ENCODE measurements at regions not wholly inside any gene's neighbourhood (a gene's known extent, or its start where the extent isn't known, plus 50 kb on each side); places are given as distances from the start of the nearest gene placed in this dataset.
"Not testable (repeated sequence)": the region's sequence is repeated elsewhere in the genome, so short reads cannot be mapped to it uniquely, and the experiment has no call there.

DNA sequence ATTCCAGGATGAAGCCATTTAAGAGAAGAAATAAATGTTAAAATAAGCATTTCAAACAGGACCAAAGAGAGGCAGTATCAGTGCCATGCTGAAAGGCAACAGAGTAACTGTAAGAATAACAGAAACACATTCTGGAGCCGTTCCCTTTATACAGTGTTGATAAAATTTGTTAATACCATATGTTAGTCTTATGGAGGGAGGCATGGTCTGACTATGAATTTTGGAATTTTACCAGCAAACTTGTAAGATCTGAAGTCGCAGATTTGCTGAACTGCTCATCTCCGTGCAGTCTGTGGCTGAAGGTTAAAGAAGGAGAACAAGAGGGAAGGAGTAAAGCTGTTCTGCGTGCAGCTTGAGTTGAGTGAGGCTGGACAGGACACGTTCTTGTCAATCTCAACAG is 508.4 kb downstream of the NFIB start:
- intact Hi-C loops (cut with micrococcal nuclease) = no loop called here
- Histone ChIP-seq H3K9me3 (ENCODE audit: control insufficient read depth in 1 of 2, low read length in 2 of 2) (no peaks in the 10 kb centered on the region), H3K4me1 (ENCODE audit: insufficient read depth, low read length) (no peaks in the 10 kb centered on the region), H3K27me3 (ENCODE audit: insufficient read depth, low read length) (no peaks in the 10 kb centered on the region), H3K4me3 (ENCODE audit: low read length in 2 of 2) (no peak overlapping the region), H3K27ac (ENCODE audit: low read depth, low read length) (no peak overlapping the region), H3K36me3 (ENCODE audit: insufficient read depth, low read length) (no peaks in the 10 kb centered on the region)
- peaks cover 2 to 10% (median 3%) of the 10 kb centered on the region in 8 donors for H3K9me3 Mint-ChIP-seq
- ChIA-PET POLR2A (ENCODE audit: partially characterized antibody) (no interaction called here), CTCF (ENCODE audit: partially characterized antibody) (no interaction called here)
- no peak for DNase-seq
- H3K27ac Mint-ChIP-seq = no peak overlapping the region
- no peaks in the 10 kb centered on the region for H3K4me1 Mint-ChIP-seq
- no peaks in the 10 kb centered on the region for H3K36me3 Mint-ChIP-seq
- H3K27me3 Mint-ChIP-seq = no peaks in the 10 kb centered on the region
- no peak overlapping the region for H3K4me3 Mint-ChIP-seq

DNA sequence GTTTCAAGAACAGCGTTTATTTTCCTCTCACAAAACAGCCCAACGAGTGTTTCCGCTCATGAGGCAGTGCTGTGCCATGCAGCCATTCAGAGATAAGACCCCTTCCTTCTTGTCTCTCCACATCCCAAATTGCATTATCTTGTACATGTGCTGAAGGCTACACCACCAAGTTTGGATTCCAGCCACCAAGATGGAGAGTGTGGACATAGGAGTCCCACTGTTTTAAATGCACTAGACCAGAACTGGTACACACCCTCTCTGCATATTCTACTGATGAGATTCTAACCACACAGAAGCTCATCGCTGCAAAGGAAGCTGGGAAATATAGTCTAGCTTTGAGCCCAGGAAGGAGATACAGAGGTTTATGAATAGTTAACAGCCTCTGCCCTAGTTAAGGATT is 509.4 kb downstream of the NFIB start:
- no peak for DNase-seq
- intact Hi-C loops (cut with micrococcal nuclease) = no loop called here
- Histone ChIP-seq H3K9me3 (ENCODE audit: control insufficient read depth in 1 of 2, low read length in 2 of 2) (no peaks in the 10 kb centered on the region), H3K27ac (ENCODE audit: low read depth, low read length) (no peak overlapping the region), H3K4me3 (ENCODE audit: low read length in 2 of 2) (no peak overlapping the region), H3K27me3 (ENCODE audit: insufficient read depth, low read length) (no peaks in the 10 kb centered on the region), H3K36me3 (ENCODE audit: insufficient read depth, low read length) (no peaks in the 10 kb centered on the region), H3K4me1 (ENCODE audit: insufficient read depth, low read length) (no peaks in the 10 kb centered on the region)
- H3K4me3 Mint-ChIP-seq = no peak overlapping the region
- ChIA-PET POLR2A (ENCODE audit: partially characterized antibody) (no interaction called here), CTCF (ENCODE audit: partially characterized antibody) (no interaction called here)
- H3K4me1 Mint-ChIP-seq = no peaks in the 10 kb centered on the region
- H3K36me3 Mint-ChIP-seq = no peaks in the 10 kb centered on the region
- no peaks in the 10 kb centered on the region for H3K27me3 Mint-ChIP-seq
- H3K27ac Mint-ChIP-seq = no peak overlapping the region
- peaks cover 2 to 10% (median 3%) of the 10 kb centered on the region in 8 donors for H3K9me3 Mint-ChIP-seq

GRCh38 chr9:13800776-13801175 is 513.2 kb downstream of the NFIB start:
- no peaks in the 10 kb centered on the region for H3K27me3 ChIP-seq (ENCODE audit: insufficient read depth, low read length)
- DNase-seq = no peak
- H3K27ac ChIP-seq (ENCODE audit: low read depth, low read length) = no peak overlapping the region
- Mint-ChIP-seq H3K4me1 (no peaks in the 10 kb centered on the region), H3K4me3 (no peak overlapping the region), H3K27ac (no peak overlapping the region), H3K36me3 (no peaks in the 10 kb centered on the region), H3K27me3 (no peaks in the 10 kb centered on the region), H3K9me3 (peaks cover 0 to 28% (median 5%) of the 10 kb centered on the region in 8 donors)
- intact Hi-C loops (cut with micrococcal nuclease) = no loop called here
- ChIA-PET POLR2A (ENCODE audit: partially characterized antibody) (no interaction called here), CTCF (ENCODE audit: partially characterized antibody) (no interaction called here)
- no peaks in the 10 kb centered on the region for H3K4me1 ChIP-seq (ENCODE audit: insufficient read depth, low read length)
- no peaks in the 10 kb centered on the region for H3K36me3 ChIP-seq (ENCODE audit: insufficient read depth, low read length)
- H3K4me3 ChIP-seq (ENCODE audit: low read length in 2 of 2) = no peak overlapping the region
- H3K9me3 ChIP-seq (ENCODE audit: control insufficient read depth in 1 of 2, low read length in 2 of 2) = no peaks in the 10 kb centered on the region

DNA sequence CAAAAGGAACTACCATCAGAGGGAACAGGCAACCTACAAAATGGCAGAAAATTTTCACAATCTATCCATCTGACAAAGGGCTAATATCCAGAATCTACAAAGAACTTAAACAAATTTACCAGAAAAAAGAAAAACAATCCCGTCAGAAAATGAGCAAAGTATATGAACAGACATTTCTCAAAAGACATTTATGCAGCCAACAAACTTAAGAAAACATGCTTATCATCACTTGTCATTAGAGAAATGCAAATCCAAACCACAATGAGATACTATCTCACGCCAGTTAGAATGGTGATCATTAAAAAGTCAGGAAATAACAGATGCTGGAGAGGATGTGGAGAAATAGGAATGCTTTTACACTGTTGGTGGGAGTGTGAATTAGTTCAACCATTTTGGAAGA is 516.2 kb downstream of the NFIB start:
- CTCF ChIA-PET (ENCODE audit: partially characterized antibody); H3K27ac Mint-ChIP-seq; H3K9me3 ChIP-seq (ENCODE audit: control insufficient read depth in 1 of 2, low read length in 2 of 2); H3K4me3 ChIP-seq (ENCODE audit: low read length in 2 of 2); H3K27me3 Mint-ChIP-seq; H3K4me1 ChIP-seq (ENCODE audit: insufficient read depth, low read length); H3K4me1 Mint-ChIP-seq; intact Hi-C loops (cut with micrococcal nuclease); H3K4me3 Mint-ChIP-seq; H3K27ac ChIP-seq (ENCODE audit: low read depth, low read length); H3K36me3 ChIP-seq (ENCODE audit: insufficient read depth, low read length); H3K36me3 Mint-ChIP-seq; POLR2A ChIA-PET (ENCODE audit: partially characterized antibody); H3K27me3 ChIP-seq (ENCODE audit: insufficient read depth, low read length); DNase-seq: not testable (repeated sequence)
- peaks cover 0 to 37% (median 19%) of the 10 kb centered on the region in 8 donors for H3K9me3 Mint-ChIP-seq

GRCh38 chr9:13791816-13792215 is 512.3 kb upstream of the MPDZ start:
- DNase-seq = no peak
- intact Hi-C loops (cut with micrococcal nuclease) = no loop called here
- H3K27me3 ChIP-seq (ENCODE audit: insufficient read depth, low read length) = no peaks in the 10 kb centered on the region
- H3K4me1 ChIP-seq (ENCODE audit: insufficient read depth, low read length) = no peaks in the 10 kb centered on the region
- no peaks in the 10 kb centered on the region for H3K4me1 Mint-ChIP-seq
- ChIA-PET CTCF (ENCODE audit: partially characterized antibody) (no interaction called here), POLR2A (ENCODE audit: partially characterized antibody) (no interaction called here)
- H3K9me3 ChIP-seq (ENCODE audit: control insufficient read depth in 1 of 2, low read length in 2 of 2) = no peaks in the 10 kb centered on the region
- no peak overlapping the region for H3K4me3 Mint-ChIP-seq
- no peaks in the 10 kb centered on the region for H3K36me3 ChIP-seq (ENCODE audit: insufficient read depth, low read length)
- no peak overlapping the region for H3K4me3 ChIP-seq (ENCODE audit: low read length in 2 of 2)
- no peak overlapping the region for H3K27ac ChIP-seq (ENCODE audit: low read depth, low read length)
- no peak overlapping the region for H3K27ac Mint-ChIP-seq
- no peaks in the 10 kb centered on the region for H3K27me3 Mint-ChIP-seq
- H3K9me3 Mint-ChIP-seq = peaks cover 0 to 29% (median 14%) of the 10 kb centered on the region in 8 donors
- no peaks in the 10 kb centered on the region for H3K36me3 Mint-ChIP-seq

DNA sequence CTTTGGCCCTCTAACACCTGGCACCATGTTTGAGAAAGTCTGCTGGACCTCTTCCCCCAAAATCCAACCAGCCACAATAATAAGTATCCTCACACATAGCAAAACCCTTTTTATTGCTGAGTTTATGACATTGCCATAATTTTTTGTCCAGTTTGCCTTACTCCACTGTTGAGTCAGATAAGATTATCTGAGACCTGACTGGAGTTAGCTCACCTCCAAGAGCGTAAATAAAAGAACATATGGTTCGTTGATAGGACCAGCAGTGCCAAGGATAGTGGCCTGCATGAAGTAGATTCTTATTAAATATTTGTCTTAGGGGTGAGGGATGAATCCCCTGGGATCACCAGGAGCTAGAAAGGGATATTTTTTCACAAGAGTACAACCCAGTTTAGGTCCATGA is 510.6 kb upstream of the MPDZ start:
- Mint-ChIP-seq H3K27me3 (no peaks in the 10 kb centered on the region), H3K36me3 (no peaks in the 10 kb centered on the region), H3K4me3 (no peak overlapping the region), H3K4me1 (no peaks in the 10 kb centered on the region), H3K9me3 (peaks cover 0 to 33% (median 12%) of the 10 kb centered on the region in 8 donors), H3K27ac (no peak overlapping the region)
- DNase-seq = no peak
- Histone ChIP-seq H3K36me3 (ENCODE audit: insufficient read depth, low read length) (no peaks in the 10 kb centered on the region), H3K27me3 (ENCODE audit: insufficient read depth, low read length) (no peaks in the 10 kb centered on the region), H3K4me3 (ENCODE audit: low read length in 2 of 2) (no peak overlapping the region), H3K9me3 (ENCODE audit: control insufficient read depth in 1 of 2, low read length in 2 of 2) (no peaks in the 10 kb centered on the region), H3K27ac (ENCODE audit: low read depth, low read length) (no peak overlapping the region), H3K4me1 (ENCODE audit: insufficient read depth, low read length) (no peaks in the 10 kb centered on the region)
- ChIA-PET CTCF (ENCODE audit: partially characterized antibody) (no interaction called here), POLR2A (ENCODE audit: partially characterized antibody) (no interaction called here)
- intact Hi-C loops (cut with micrococcal nuclease) = no loop called here

DNA sequence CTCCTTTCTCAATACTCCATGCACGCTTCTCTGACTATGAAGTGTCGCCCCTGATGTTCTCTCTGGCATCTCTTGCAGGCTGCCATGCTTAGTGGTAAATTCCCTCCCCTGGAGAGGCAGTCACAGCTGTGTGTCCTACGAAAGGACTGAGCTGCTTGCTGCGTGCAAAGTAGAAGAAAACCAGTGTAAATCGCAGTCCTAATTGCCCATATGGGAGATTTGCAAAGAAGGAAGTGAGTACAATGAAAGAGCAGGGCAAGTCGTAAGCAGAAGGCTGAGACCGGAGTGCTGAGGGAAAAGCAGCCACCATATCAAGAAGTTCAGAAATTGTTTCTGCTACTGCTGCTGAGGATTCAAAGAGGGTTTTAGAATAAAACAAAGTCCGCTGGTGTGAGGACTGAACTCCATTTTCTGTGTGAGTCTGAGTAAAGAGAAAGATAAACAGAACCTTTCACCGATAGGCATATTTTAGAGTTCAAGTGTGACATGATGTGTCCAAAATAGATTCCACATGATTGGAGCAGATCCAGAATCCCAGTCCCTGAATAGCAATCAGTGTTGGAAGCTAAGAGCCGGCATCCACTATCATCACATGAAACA is 507.8 kb upstream of the MPDZ start:
- H3K9me3 Mint-ChIP-seq = peaks cover 0 to 19% (median 3%) of the 10 kb centered on the region in 8 donors
- CTCF ChIA-PET (ENCODE audit: partially characterized antibody) = interaction anchor here (0.7 kb wide), 1 partner anchor 904 kb away, joined by 3 read pairs; no protein-coding TSS in a partner anchor

GRCh38 chr9:13786711-13787110 is 507.2 kb upstream of the MPDZ start:
- no peaks in the 10 kb centered on the region for H3K36me3 ChIP-seq (ENCODE audit: insufficient read depth, low read length)
- H3K9me3 Mint-ChIP-seq = peaks cover 0 to 18% (median 3%) of the 10 kb centered on the region in 8 donors
- H3K4me3 Mint-ChIP-seq = no peak overlapping the region
- POLR2A ChIA-PET (ENCODE audit: partially characterized antibody) = no interaction called here
- no peaks in the 10 kb centered on the region for H3K27me3 ChIP-seq (ENCODE audit: insufficient read depth, low read length)
- DNase-seq = no peak
- no peak overlapping the region for H3K4me3 ChIP-seq (ENCODE audit: low read length in 2 of 2)
- H3K27ac Mint-ChIP-seq = no peak overlapping the region
- intact Hi-C loops (cut with micrococcal nuclease) = no loop called here
- no peaks in the 10 kb centered on the region for H3K9me3 ChIP-seq (ENCODE audit: control insufficient read depth in 1 of 2, low read length in 2 of 2)
- no peak overlapping the region for H3K27ac ChIP-seq (ENCODE audit: low read depth, low read length)
- no peaks in the 10 kb centered on the region for H3K4me1 Mint-ChIP-seq
- CTCF ChIA-PET (ENCODE audit: partially characterized antibody) = interaction anchor here (0.7 kb wide), 1 partner anchor 903 kb away, joined by 3 read pairs; no protein-coding TSS in a partner anchor
- H3K4me1 ChIP-seq (ENCODE audit: insufficient read depth, low read length) = no peaks in the 10 kb centered on the region
- H3K36me3 Mint-ChIP-seq = no peaks in the 10 kb centered on the region
- H3K27me3 Mint-ChIP-seq = no peaks in the 10 kb centered on the region

More for the DNA sequence above, 507.8 kb upstream of the MPDZ start:
- no peaks in the 10 kb centered on the region for H3K4me1 Mint-ChIP-seq
- H3K36me3 ChIP-seq (ENCODE audit: insufficient read depth, low read length) = no peaks in the 10 kb centered on the region
- no peaks in the 10 kb centered on the region for H3K27me3 ChIP-seq (ENCODE audit: insufficient read depth, low read length)
- H3K9me3 ChIP-seq (ENCODE audit: control insufficient read depth in 1 of 2, low read length in 2 of 2) = no peaks in the 10 kb centered on the region
- H3K27ac Mint-ChIP-seq = no peak overlapping the region
- H3K4me1 ChIP-seq (ENCODE audit: insufficient read depth, low read length) = no peaks in the 10 kb centered on the region
- no peak overlapping the region for H3K27ac ChIP-seq (ENCODE audit: low read depth, low read length)
- no peak overlapping the region for H3K4me3 ChIP-seq (ENCODE audit: low read length in 2 of 2)
- POLR2A ChIA-PET (ENCODE audit: partially characterized antibody) = no interaction called here
- no peaks in the 10 kb centered on the region for H3K36me3 Mint-ChIP-seq
- intact Hi-C loops (cut with micrococcal nuclease) = no loop called here
- H3K27me3 Mint-ChIP-seq = no peaks in the 10 kb centered on the region
- H3K4me3 Mint-ChIP-seq = no peak overlapping the region
- no peak for DNase-seq

All from CD4-positive, alpha-beta memory T cell (primary cell).